Right ventricle myocardium superior (tissue), 1 donor: ENCODE measurements at regions not wholly inside any gene's neighbourhood (a gene's known extent, or its start where the extent isn't known, plus 50 kb on each side); places are given as distances from the start of the nearest gene placed in this dataset.

ENCODE experiments used
- ATAC-seq: fragments of 200-7000 bp; cut with Tn5 transposase; one replicate; pipeline ENCODE4 v1.9.1; 2020; ENCODE audit warnings: mild to moderate bottlenecking; ENCODE audit not compliant: poor library complexity
- DNase-seq: peaks from one replicate; pipeline ENCODE4 v3.0.0-alpha.2; 2020
- intact Hi-C: fragments of 100-400 bp; cut with DNase I; formaldehyde crosslinking; loops from one replicate; pipeline ENCODE4 v1.11.2; 2022
- donor health status: DM: no; HTN: yes; CAD: no; lungs with severe emphysema.

- ATAC-seq (no peak), DNase-seq (no peak)
- intact Hi-C loops = no loop called here
Observed at GRCh38 chr2:235366807-235367206, 127.0 kb upstream of the AGAP1 start.

DNA sequence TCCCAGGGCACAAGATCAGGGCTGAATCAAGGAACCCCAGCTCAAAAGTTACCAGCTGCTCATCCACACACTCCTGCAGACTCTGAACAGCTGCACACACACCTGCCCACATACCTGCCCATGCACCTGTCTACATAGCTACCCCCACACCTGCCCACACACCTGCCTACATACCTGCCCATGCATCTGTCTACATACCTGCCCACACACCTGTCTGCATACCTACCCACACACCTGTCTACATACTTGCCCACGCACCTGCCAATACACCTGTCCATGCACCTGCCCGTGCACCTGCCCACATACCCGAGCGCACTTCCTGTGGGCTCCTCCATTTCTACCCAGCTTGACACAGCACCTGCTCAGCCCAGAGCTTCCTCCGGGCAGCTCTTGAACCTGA is 122.8 kb upstream of the AGAP1 start:
- intact Hi-C loops = no loop called here
- ATAC-seq = no peak

DNA sequence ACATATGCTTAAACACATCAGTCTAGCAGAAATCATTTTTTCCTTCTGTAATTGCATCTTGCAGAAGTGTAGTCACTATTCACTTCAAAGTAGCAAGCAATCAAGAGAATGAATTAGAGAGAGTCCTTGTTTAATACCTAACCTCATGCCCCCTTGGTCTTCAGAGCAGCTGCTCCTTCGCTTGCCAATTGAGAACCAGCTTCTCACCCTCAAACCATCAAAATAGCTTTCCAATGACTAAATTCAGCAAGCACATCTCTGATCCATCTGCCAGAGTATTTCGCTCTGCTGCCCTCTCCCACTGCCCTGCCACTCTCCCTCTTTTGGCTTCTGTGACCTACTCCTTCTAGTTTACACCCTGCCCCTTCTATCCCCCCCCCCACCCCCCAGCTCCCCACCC is 120.7 kb upstream of the AGAP1 start:
- no peak for ATAC-seq
- intact Hi-C loops = no loop called here
- DNase-seq = no peak

More for the DNA sequence above, 122.8 kb upstream of the AGAP1 start:
- no peak for DNase-seq

- no peak for DNase-seq
- ATAC-seq = no peak
Observed at GRCh38 chr2:235377176-235377575, 116.7 kb upstream of the AGAP1 start.

GRCh38 chr2:235378246-235378645 is 115.6 kb upstream of the AGAP1 start:
- no peak for ATAC-seq
- intact Hi-C loops = no loop called here

More at GRCh38 chr2:235377176-235377575, 116.7 kb upstream of the AGAP1 start:
- intact Hi-C loops = no loop called here

DNA sequence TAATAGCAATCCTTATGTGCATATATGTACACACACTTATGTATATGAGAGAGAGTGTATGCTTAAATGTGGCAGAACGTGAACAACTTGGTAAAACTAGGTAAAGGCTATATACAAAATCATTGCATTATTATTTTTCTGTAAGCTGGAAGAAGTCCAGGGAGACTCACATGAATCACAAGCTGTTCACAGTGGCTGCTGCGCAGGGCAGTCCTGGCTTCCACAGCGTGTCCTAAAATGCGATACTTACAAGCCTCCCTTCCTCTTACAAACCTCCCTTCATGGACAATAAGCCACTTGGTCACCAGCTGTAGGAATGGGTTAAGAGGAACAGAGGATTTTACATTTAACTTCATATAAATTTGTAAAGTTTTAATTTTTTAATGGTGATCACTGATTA is 114.9 kb upstream of the AGAP1 start:
- ATAC-seq = no peak
- DNase-seq = no peak
- intact Hi-C loops = no loop called here

More at GRCh38 chr2:235378246-235378645, 115.6 kb upstream of the AGAP1 start:
- no peak for DNase-seq

GRCh38 chr2:235381261-235381912 is 112.5 kb upstream of the AGAP1 start:
- no peak for DNase-seq
- intact Hi-C loops = no loop called here
- ATAC-seq = no peak

DNA sequence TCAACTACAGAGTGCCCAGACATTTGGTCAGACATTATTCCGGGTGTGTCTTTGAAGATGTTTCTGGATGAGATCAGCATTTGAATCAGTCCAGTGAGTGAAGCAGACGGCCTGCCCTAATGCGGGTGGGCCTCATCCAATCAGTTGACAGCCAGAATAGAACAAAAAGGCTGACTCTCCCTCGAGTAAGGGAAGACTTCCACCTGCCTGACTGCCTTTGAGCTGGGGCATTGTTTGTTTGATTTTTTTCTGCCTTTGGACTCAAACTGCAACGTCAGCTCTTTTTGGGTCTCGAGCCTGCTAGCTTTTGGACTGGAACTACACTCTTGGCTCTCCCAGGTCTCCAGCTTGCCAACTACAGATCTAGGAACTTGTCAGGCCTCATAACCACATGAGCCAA is 111.7 kb upstream of the AGAP1 start:
- no peak for DNase-seq
- no peak for ATAC-seq
- intact Hi-C loops = no loop called here

- ATAC-seq (no peak), DNase-seq (no peak)
- intact Hi-C loops = no loop called here
Observed at GRCh38 chr2:235382601-235383000, 111.2 kb upstream of the AGAP1 start.

GRCh38 chr2:235383272-235383843 is 110.5 kb upstream of the AGAP1 start:
- intact Hi-C loops = no loop called here
- ATAC-seq (no peak), DNase-seq (no peak)

DNA sequence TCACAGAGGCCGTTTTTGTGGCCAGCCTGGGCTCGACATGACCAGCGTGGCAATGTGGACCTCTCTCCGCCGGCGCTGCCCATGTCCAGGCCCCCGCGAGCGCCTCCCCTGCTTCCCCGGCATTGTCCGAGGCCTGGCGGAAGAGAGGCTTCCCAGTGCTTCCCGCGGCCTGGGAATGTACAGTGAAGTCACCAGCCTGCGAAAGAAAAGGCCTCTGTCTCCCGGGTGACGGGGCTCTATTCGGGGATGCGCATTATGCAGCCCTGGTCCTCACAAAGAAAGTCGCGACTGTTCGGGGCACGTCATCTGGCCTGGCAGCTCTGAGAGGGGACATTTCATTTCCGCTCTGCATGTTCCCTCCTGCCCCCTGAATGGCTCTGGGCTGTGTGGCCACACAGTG is 109.2 kb upstream of the AGAP1 start:
- no peak for ATAC-seq
- intact Hi-C loops = no loop called here

DNA sequence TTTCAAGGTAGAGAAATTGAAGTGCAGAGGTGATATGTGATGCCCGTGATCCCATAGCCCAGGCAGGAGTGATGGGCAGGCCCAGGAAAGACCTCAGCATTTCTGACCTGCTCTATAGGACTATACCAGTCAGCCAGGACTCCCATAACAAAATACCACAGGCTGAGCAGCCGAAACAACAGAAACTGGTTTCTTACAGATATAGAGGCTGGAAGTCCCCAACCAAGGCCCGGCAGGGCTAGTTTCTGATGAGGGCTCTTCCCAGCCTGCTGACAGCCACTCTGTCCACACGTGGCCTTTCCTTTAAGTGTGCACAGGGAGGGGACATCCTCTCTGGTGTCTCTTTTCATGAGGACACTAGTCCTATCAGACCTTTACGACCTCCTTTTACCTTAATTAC is 104.2 kb upstream of the AGAP1 start:
- DNase-seq (no peak), ATAC-seq (no peak)
- intact Hi-C loops = no loop called here

More for the DNA sequence above, 109.2 kb upstream of the AGAP1 start:
- DNase-seq = no peak

GRCh38 chr2:235390108-235390815 is 103.6 kb upstream of the AGAP1 start:
- intact Hi-C loops = no loop called here
- DNase-seq (no peak), ATAC-seq (peak; percentile 45)

- intact Hi-C loops = no loop called here
- peak; percentile 72 for ATAC-seq
- no peak for DNase-seq
Observed at GRCh38 chr2:235390816-235391194, 103.0 kb upstream of the AGAP1 start.

DNA sequence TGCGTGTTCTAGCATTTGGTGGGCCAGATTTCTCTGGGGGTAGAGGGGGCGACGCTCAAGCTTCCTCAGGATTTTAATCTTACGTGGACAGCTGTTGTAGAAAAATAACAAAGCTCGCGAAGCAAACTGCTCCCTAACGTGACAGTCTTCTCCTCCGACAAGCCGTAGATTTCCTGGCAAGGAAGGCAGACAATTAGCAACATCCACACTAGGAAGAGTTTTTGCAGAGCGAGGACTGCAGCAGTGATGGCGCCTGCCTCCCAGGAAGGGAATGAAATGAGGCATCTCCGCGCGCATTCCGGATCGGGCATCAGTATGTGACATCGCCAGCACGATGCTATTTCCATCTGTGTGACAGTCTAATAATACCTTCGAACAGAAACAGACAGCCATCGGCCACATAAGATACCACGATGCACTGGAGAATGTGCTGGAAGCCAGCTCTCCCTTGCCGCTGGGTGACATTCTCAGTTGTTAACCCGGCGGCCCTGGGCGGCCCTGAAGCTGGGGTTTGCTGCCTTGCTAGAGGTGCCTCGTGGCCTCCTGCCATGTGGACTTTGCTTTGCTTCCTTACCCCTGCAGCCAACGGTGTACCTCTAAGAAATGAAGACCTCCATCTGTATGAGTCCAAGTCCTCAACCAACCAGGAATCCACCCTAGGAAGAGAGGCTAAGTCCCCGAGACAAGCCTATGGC is 101.8 kb upstream of the AGAP1 start:
- DNase-seq (no peak), ATAC-seq (no peak)
- intact Hi-C loops = no loop called here

DNA sequence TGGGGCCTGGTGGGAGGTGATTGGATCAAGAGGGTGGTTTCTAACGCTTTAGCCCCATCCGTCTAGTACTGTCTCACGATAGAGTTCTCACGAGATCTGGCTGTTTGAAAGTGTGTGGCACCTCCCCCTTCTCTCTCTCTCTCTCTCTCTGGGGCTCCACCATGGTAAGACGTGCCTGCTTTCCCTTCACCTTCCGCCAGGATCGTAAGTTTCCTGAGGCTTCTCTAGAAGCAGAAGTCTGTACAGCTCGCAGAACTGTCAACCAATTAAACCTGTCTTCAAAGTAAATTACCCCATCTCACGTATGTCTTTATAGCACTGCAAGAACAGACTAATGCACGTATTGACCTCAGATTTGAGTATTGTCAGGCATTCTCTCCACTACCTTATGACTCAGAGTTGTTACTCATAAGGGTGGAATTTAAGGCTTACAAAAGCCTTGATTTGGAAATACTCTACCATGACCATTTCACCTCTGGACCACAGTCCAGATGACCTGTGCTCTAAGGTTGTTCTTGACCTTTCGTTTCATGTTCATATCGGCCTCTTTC is 99.5 kb upstream of the AGAP1 start:
- DNase-seq = no peak
- intact Hi-C loops = no loop called here
- no peak for ATAC-seq

GRCh38 chr2:235396071-235396846 is 97.6 kb upstream of the AGAP1 start:
- intact Hi-C loops = no loop called here
- DNase-seq = no peak
- no peak for ATAC-seq

DNA sequence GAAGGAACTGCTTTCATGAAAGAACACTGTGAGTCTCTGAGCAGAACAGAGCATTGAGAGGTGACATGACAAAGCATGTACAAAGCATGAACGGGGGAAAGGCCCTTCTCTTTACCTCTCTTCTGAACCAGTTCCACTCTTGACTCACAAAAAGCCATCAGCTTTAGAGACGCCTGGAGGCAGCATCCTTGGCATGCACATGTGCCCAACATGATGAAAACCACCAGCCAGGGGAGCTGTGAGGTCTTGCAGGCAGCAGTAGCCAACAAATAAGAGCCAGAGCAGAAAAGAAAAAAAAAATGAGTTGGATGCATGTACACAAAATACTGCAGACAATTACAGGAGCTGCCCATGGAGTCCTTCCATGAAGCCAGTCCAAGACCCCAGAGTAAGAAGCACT is 95.5 kb upstream of the AGAP1 start:
- intact Hi-C loops = no loop called here
- no peak for ATAC-seq
- no peak for DNase-seq

- no peak for ATAC-seq
- no peak for DNase-seq
- intact Hi-C loops = no loop called here
Observed at GRCh38 chr2:235399895-235400294, 93.9 kb upstream of the AGAP1 start.
